ENCODE measurements at regions not wholly inside any gene's neighbourhood (a gene's known extent, or its start where the extent isn't known, plus 50 kb on each side); places are given as distances from the start of the nearest gene placed in this dataset.
"Not testable (repeated sequence)": the region's sequence is repeated elsewhere in the genome, so short reads cannot be mapped to it uniquely, and the experiment has no call there.

- no peak for DNase-seq (ENCODE audit: low spot score)
- in situ Hi-C loops (cut with MboI; ENCODE audit: low pct_unique_long_range_greater_than_20kb, low sequenced_read_pairs, unreplicated experiment): no loop called here
- TF ChIP-seq, protein P1, sequence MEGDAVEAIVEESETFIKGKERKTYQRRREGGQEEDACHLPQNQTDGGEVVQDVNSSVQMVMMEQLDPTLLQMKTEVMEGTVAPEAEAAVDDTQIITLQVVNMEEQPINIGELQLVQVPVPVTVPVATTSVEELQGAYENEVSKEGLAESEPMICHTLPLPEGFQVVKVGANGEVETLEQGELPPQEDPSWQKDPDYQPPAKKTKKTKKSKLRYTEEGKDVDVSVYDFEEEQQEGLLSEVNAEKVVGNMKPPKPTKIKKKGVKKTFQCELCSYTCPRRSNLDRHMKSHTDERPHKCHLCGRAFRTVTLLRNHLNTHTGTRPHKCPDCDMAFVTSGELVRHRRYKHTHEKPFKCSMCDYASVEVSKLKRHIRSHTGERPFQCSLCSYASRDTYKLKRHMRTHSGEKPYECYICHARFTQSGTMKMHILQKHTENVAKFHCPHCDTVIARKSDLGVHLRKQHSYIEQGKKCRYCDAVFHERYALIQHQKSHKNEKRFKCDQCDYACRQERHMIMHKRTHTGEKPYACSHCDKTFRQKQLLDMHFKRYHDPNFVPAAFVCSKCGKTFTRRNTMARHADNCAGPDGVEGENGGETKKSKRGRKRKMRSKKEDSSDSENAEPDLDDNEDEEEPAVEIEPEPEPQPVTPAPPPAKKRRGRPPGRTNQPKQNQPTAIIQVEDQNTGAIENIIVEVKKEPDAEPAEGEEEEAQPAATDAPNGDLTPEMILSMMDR (IDR thresholded peaks at IDR 0.05; ENCODE audit: extremely low read depth, insufficient read depth, missing control alignments): no peak
These were observed 965.6 kb downstream of the XPNPEP1 start for GRCh38 chr10:108957681-108958080.

- in situ Hi-C loops (cut with MboI; ENCODE audit: low pct_unique_long_range_greater_than_20kb, low sequenced_read_pairs, unreplicated experiment): no loop called here
These were observed 967.2 kb downstream of the XPNPEP1 start for GRCh38 chr10:108956149-108956548.

GRCh38 chr10:108920029-108920428, 1003.3 kb downstream of the XPNPEP1 start:
- in situ Hi-C loops (cut with MboI; ENCODE audit: low pct_unique_long_range_greater_than_20kb, low sequenced_read_pairs, unreplicated experiment); DNase-seq (ENCODE audit: low spot score): not testable (repeated sequence)

More at GRCh38 chr10:108956149-108956548, 967.2 kb downstream of the XPNPEP1 start:
- no peak for DNase-seq (ENCODE audit: low spot score)
- TF ChIP-seq, protein P1 (IDR thresholded peaks at IDR 0.05; ENCODE audit: extremely low read depth, insufficient read depth, missing control alignments): no peak

- in situ Hi-C loops (cut with MboI; ENCODE audit: low pct_unique_long_range_greater_than_20kb, low sequenced_read_pairs, unreplicated experiment): no loop called here
- TF ChIP-seq, protein P1 (IDR thresholded peaks at IDR 0.05; ENCODE audit: extremely low read depth, insufficient read depth, missing control alignments): no peak
These were observed 1010.0 kb downstream of the XPNPEP1 start for GRCh38 chr10:108913300-108913699.

GRCh38 chr10:108911814-108912541, 1011.3 kb downstream of the XPNPEP1 start:
- DNase-seq (ENCODE audit: low spot score): no peak
- TF ChIP-seq, protein P1 (IDR thresholded peaks at IDR 0.05; ENCODE audit: extremely low read depth, insufficient read depth, missing control alignments): peak; percentile 38
- in situ Hi-C loops (cut with MboI; ENCODE audit: low pct_unique_long_range_greater_than_20kb, low sequenced_read_pairs, unreplicated experiment): no loop called here

More at GRCh38 chr10:108913300-108913699, 1010.0 kb downstream of the XPNPEP1 start:
- no peak for DNase-seq (ENCODE audit: low spot score)

- TF ChIP-seq, protein P1 (IDR thresholded peaks at IDR 0.05; ENCODE audit: extremely low read depth, insufficient read depth, missing control alignments): no peak
- DNase-seq (ENCODE audit: low spot score): no peak
- in situ Hi-C loops (cut with MboI; ENCODE audit: low pct_unique_long_range_greater_than_20kb, low sequenced_read_pairs, unreplicated experiment): no loop called here
These were observed 1015.2 kb downstream of the XPNPEP1 start for GRCh38 chr10:108908096-108908495.

- DNase-seq (ENCODE audit: low spot score): no peak
- TF ChIP-seq, protein P1 (IDR thresholded peaks at IDR 0.05; ENCODE audit: extremely low read depth, insufficient read depth, missing control alignments): no peak
- in situ Hi-C loops (cut with MboI; ENCODE audit: low pct_unique_long_range_greater_than_20kb, low sequenced_read_pairs, unreplicated experiment): no loop called here
These were observed 1017.5 kb downstream of the XPNPEP1 start for GRCh38 chr10:108905821-108906220.
